Right lobe of liver (tissue), 4 donors: ENCODE measurements at regions not wholly inside any gene's neighbourhood (a gene's known extent, or its start where the extent isn't known, plus 50 kb on each side); places are given as distances from the start of the nearest gene placed in this dataset.

Source experiments
- CTCF ChIP-seq, 4 donors: fragments of 200-600 bp in 3 of 4; fragments of 450-650 bp in 1 of 4; IDR thresholded peaks; one replicate each; pipeline versions ENCODE4 v1.5.1 to v1.8.0; 2016 to 2022; ENCODE audit warnings: antibody characterized with exemption in 4 of 4, mild to moderate bottlenecking in 2 of 4
- POLR2A ChIP-seq: fragments of 450-650 bp; IDR thresholded peaks from one replicate; pipeline ENCODE4 v1.6.1; 2017; ENCODE audit warnings: antibody characterized with exemption, mild to moderate bottlenecking
- donor health status: DM: no; HTN: no; CAD: no.
- donor health status: DM: no; HTN: no; CAD: no.
- donor health status: DM: no; HTN: yes; CAD: no.

DNA sequence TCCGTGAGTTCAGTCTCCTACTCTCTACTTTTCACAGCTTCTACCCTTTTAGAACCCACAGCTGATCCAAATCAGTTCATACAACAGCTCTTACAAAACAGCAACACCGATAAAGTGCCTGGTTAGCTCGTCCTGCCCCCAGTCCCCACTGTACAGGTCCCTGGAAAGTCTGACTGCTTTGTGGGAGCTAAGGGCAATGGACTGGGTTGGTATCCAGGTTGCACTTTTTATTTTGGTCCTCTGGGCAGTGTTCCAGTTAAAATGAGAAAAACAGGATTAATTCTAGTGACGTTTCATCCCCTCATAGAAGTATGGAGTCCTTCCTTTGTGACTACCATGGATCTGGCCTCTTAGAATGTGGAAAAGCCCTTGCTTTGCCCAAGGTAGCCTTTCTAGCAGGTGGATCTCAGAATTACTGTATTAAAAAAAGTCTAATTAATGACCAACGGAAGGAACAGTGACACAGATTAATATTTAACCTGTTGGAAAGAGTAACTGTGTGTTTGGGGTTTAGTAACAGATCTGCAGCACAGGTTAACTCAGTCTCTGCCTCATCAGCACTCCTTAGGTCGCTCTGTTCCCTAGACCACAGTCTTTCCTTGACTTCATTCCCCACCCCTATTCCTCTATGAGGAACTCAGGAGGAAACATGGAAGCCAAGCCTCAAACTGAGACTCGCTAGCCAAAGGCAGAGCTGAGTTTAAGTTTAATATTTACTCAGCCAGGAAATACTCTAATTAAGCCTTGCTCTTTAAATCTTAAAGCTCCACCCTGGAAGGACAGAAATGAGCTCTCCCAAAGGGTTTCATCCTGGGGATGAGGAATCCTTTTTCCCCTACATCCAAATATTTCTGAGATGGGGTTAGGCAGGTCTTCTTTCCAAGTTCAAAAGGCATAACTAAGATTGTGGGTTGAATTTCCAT lies 52.8 kb upstream of the ITGA6 start:
- TF ChIP-seq CTCF (IDR thresholded peaks at IDR 0.05) = no peak
- TF ChIP-seq POLR2A = peak; percentile 8
